Ishikawa (cell line): ENCODE measurements at regions not wholly inside any gene's neighbourhood (a gene's known extent, or its start where the extent isn't known, plus 50 kb on each side); places are given as distances from the start of the nearest gene placed in this dataset.

Source experiments
- CEBPB ChIP-seq: IDR thresholded peaks from 2 replicates; pipeline ENCODE4 v1.6.1; 2012
- RAD21 ChIP-seq: IDR thresholded peaks from 2 replicates; pipeline ENCODE4 v1.6.1; 2012; ENCODE audit warnings: low read depth
- TF ChIP-seq, protein P1 (sequence below): IDR thresholded peaks from 2 replicates; pipeline ENCODE4 v1.6.1; 2012; ENCODE audit warnings: low read depth, mild to moderate bottlenecking
- TF ChIP-seq, protein P2 (sequence below): IDR thresholded peaks from 2 replicates; pipeline ENCODE4 v1.6.1; 2012

DNA sequence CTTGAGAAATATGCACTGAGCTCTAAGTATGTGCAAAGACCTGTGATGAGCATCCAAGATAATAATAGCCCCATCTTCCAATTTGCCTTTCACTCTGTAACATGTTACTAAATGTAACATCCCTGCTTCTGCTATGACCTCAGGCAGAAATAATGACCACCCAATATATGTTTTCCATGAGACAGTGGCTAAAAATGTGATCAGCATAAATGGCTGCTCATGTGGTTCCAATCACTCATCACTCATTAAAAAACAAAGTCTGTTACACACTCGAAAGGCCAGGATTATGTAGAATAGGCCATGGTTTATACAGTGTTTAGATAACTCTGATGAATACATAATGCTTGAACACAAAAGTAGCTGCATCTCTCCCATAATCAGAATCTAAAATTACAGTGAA, 71.4 kb upstream of the MOCS2 start:
- TF ChIP-seq, protein P1, sequence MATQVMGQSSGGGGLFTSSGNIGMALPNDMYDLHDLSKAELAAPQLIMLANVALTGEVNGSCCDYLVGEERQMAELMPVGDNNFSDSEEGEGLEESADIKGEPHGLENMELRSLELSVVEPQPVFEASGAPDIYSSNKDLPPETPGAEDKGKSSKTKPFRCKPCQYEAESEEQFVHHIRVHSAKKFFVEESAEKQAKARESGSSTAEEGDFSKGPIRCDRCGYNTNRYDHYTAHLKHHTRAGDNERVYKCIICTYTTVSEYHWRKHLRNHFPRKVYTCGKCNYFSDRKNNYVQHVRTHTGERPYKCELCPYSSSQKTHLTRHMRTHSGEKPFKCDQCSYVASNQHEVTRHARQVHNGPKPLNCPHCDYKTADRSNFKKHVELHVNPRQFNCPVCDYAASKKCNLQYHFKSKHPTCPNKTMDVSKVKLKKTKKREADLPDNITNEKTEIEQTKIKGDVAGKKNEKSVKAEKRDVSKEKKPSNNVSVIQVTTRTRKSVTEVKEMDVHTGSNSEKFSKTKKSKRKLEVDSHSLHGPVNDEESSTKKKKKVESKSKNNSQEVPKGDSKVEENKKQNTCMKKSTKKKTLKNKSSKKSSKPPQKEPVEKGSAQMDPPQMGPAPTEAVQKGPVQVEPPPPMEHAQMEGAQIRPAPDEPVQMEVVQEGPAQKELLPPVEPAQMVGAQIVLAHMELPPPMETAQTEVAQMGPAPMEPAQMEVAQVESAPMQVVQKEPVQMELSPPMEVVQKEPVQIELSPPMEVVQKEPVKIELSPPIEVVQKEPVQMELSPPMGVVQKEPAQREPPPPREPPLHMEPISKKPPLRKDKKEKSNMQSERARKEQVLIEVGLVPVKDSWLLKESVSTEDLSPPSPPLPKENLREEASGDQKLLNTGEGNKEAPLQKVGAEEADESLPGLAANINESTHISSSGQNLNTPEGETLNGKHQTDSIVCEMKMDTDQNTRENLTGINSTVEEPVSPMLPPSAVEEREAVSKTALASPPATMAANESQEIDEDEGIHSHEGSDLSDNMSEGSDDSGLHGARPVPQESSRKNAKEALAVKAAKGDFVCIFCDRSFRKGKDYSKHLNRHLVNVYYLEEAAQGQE = no peak
- TF ChIP-seq CEBPB (no peak), RAD21 (no peak)
- TF ChIP-seq, protein P2, sequence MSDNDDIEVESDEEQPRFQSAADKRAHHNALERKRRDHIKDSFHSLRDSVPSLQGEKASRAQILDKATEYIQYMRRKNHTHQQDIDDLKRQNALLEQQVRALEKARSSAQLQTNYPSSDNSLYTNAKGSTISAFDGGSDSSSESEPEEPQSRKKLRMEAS = no peak
